ENCODE measurements at regions not wholly inside any gene's neighbourhood (a gene's known extent, or its start where the extent isn't known, plus 50 kb on each side); places are given as distances from the start of the nearest gene placed in this dataset.

- ATAC-seq (no peak), FAIRE-seq (no peak), DNase-seq (ENCODE audit: low read depth, low spot score) (no peak)
- WGBS (ENCODE audit: insufficient coverage, insufficient replicate concordance, low lambda C conversion rate, missing lambda C conversion rate): 29% methylated on average over 1 of the region's 1 CpG
- in situ Hi-C loops (cut with MboI): no loop called here
- no peak for TF ChIP-seq CREB1 (IDR thresholded peaks at IDR 0.05; ENCODE audit: low read depth)
- TF ChIP-seq ZNF217 (IDR thresholded peaks at IDR 0.05): no peak
- no peak for TF ChIP-seq EGR1 (IDR thresholded peaks at IDR 0.05; ENCODE audit: borderline replicate concordance in 1 of 2, low read depth in 2 of 2, low read length in 2 of 2)
- no peak for TF ChIP-seq SIN3A (IDR thresholded peaks at IDR 0.05; ENCODE audit: low read depth, low read length)
- no peak for TF ChIP-seq NFIC (IDR thresholded peaks at IDR 0.05; ENCODE audit: low read depth, low read length)
- no peak for TF ChIP-seq ATF2 (IDR thresholded peaks at IDR 0.05; ENCODE audit: low read length)
- no peak for TF ChIP-seq SREBF2 (IDR thresholded peaks at IDR 0.05; ENCODE audit: low read length)
- Histone ChIP-seq H3K4me2 (ENCODE audit: control insufficient read depth, insufficient read depth) (no peak overlapping the region), H3K9me3 (replicated peaks; ENCODE audit: control insufficient read depth, insufficient read depth, low read length) (no peaks in the 10 kb centered on the region), H3K36me3 (ENCODE audit: control insufficient read depth in 2 of 2, insufficient read depth in 2 of 2, low read length in 1 of 2) (no peaks in the 10 kb centered on the region), H3K79me2 (ENCODE audit: control insufficient read depth, insufficient read depth, low read length) (no peaks in the 10 kb centered on the region), H3K4me1 (ENCODE audit: control insufficient read depth, insufficient read depth, low read length) (no peaks in the 10 kb centered on the region), H4K20me1 (ENCODE audit: control insufficient read depth, insufficient read depth) (no peaks in the 10 kb centered on the region), H2AFZ (ENCODE audit: control insufficient read depth, low read depth, low read length) (no peak overlapping the region), H3K27ac (ENCODE audit: control insufficient read depth, insufficient read depth) (no peak overlapping the region), H3K4me3 (no peak overlapping the region), H3K9ac (ENCODE audit: control insufficient read depth, insufficient read depth, low read length) (no peak overlapping the region), H3K27me3 (replicated peaks in 1 of 2; ENCODE audit: control insufficient read depth in 2 of 2, insufficient read depth in 2 of 2, low read length in 1 of 2) (no peaks in the 10 kb centered on the region)
- SMC1A ChIA-PET (ENCODE audit: uncharacterized antibody, unreplicated experiment): interaction anchor here (0.6 kb wide), 1 partner anchor 33 kb away, joined by 3 read pairs; no protein-coding TSS in a partner anchor
- intact Hi-C loops (cut with micrococcal nuclease; ENCODE audit: unreplicated experiment): no loop called here
- CTCF ChIA-PET: no interaction called here
- no TSS peak for BruUV-seq (replicated peaks)
- RAD21 ChIA-PET (ENCODE audit: unreplicated experiment): no interaction called here
- POLR2A ChIA-PET: no interaction called here
Observed at GRCh38 chr7:109890622-109891021, 1200.3 kb upstream of the LRRN3 start.

- SMC1A ChIA-PET (ENCODE audit: uncharacterized antibody, unreplicated experiment): interaction anchor here (1.0 kb wide), 1 partner anchor 11 kb away, joined by 4 read pairs; no protein-coding TSS in a partner anchor
- RAD21 ChIA-PET (ENCODE audit: unreplicated experiment): no interaction called here
- DNase-seq (ENCODE audit: low read depth, low spot score): no peak
- BruUV-seq (replicated peaks): no TSS peak
- no peaks in the 10 kb centered on the region for H3K36me3 ChIP-seq (ENCODE audit: control insufficient read depth in 2 of 2, insufficient read depth in 2 of 2, low read length in 1 of 2)
- no peak overlapping the region for H3K9ac ChIP-seq (ENCODE audit: control insufficient read depth, insufficient read depth, low read length)
- no peak overlapping the region for H2AFZ ChIP-seq (ENCODE audit: control insufficient read depth, low read depth, low read length)
- FAIRE-seq: no peak
- H4K20me1 ChIP-seq (ENCODE audit: control insufficient read depth, insufficient read depth): no peaks in the 10 kb centered on the region
- H3K27me3 ChIP-seq (replicated peaks in 1 of 2; ENCODE audit: control insufficient read depth in 2 of 2, insufficient read depth in 2 of 2, low read length in 1 of 2): no peaks in the 10 kb centered on the region
- WGBS (ENCODE audit: insufficient coverage, insufficient replicate concordance, low lambda C conversion rate, missing lambda C conversion rate): 40% methylated on average over 2 of the region's 2 CpGs
- CTCF ChIA-PET: no interaction called here
- H3K4me2 ChIP-seq (ENCODE audit: control insufficient read depth, insufficient read depth): no peak overlapping the region
- POLR2A ChIA-PET: no interaction called here
- in situ Hi-C loops (cut with MboI): no loop called here
- TF ChIP-seq RUNX3 (IDR thresholded peaks at IDR 0.05; ENCODE audit: low read length) (no peak), ZNF207 (IDR thresholded peaks at IDR 0.05; ENCODE audit: borderline replicate concordance) (no peak), ZNF622 (IDR thresholded peaks at IDR 0.05) (no peak), CREM (IDR thresholded peaks at IDR 0.05; ENCODE audit: low read depth) (no peak), CHD2 (IDR thresholded peaks at IDR 0.05; ENCODE audit: borderline replicate concordance, low read depth, low read length) (no peak), RELA (IDR thresholded peaks at IDR 0.05; ENCODE audit: borderline replicate concordance, partially characterized antibody) (no peak)
- H3K79me2 ChIP-seq (ENCODE audit: control insufficient read depth, insufficient read depth, low read length): no peaks in the 10 kb centered on the region
- H3K4me3 ChIP-seq: no peak overlapping the region
- intact Hi-C loops (cut with micrococcal nuclease; ENCODE audit: unreplicated experiment): no loop called here
- no peak for ATAC-seq
- no peaks in the 10 kb centered on the region for H3K4me1 ChIP-seq (ENCODE audit: control insufficient read depth, insufficient read depth, low read length)
- H3K27ac ChIP-seq (ENCODE audit: control insufficient read depth, insufficient read depth): no peak overlapping the region
- no peaks in the 10 kb centered on the region for H3K9me3 ChIP-seq (replicated peaks; ENCODE audit: control insufficient read depth, insufficient read depth, low read length)
Observed at GRCh38 chr7:109893231-109893630, 1197.7 kb upstream of the LRRN3 start.
